ENCODE measurements at regions not wholly inside any gene's neighbourhood (a gene's known extent, or its start where the extent isn't known, plus 50 kb on each side); places are given as distances from the start of the nearest gene placed in this dataset.
"Not testable (repeated sequence)": the region's sequence is repeated elsewhere in the genome, so short reads cannot be mapped to it uniquely, and the experiment has no call there.

GRCh38 chr14:54266616-54267015 lies 130.2 kb upstream of the CDKN3 start:
- WGBS, 2 experiments (ENCODE audit: extremely low coverage in 1 of 2, insufficient coverage in 1 of 2, insufficient read length in 1 of 2, insufficient replicate concordance in 2 of 2, low coverage in 1 of 2, low lambda C conversion rate in 2 of 2, missing lambda C conversion rate in 1 of 2): 88% methylated on average over 3 of the region's 3 CpGs; no CpG with 5 or more reads in 1 of the 2 experiments
- H3K27me3 ChIP-seq (replicated peaks in 1 of 4; ENCODE audit: control insufficient read depth in 3 of 4, extremely low read depth in 1 of 4, insufficient read depth in 3 of 4, low read length in 3 of 4); H4K91ac ChIP-seq (replicated peaks; ENCODE audit: insufficient read length, low read length); H3K23ac ChIP-seq (ENCODE audit: insufficient read length); H3K4ac ChIP-seq (replicated peaks; ENCODE audit: insufficient read length, low read depth, low read length); POLR2A ChIA-PET (ENCODE audit: partially characterized antibody); H3K27ac ChIP-seq (ENCODE audit: low read depth, low read length); H3K9me3 ChIP-seq (ENCODE audit: insufficient read depth in 2 of 2, low read depth in 1 of 2, low read length in 1 of 2); H3K56ac ChIP-seq (replicated peaks; ENCODE audit: insufficient read length, low read depth, low read length); H3K79me2 ChIP-seq (ENCODE audit: control insufficient read depth in 1 of 2, insufficient read depth in 2 of 2, low read length in 2 of 2); H3K36me3 ChIP-seq (ENCODE audit: control insufficient read depth in 2 of 4, insufficient read depth in 4 of 4, low read length in 3 of 4); H2AK5ac ChIP-seq (ENCODE audit: low read depth, low read length); H2BK15ac ChIP-seq (ENCODE audit: low read length); H2BK5ac ChIP-seq (ENCODE audit: low read depth, low read length); H3K9ac ChIP-seq (replicated peaks in 1 of 4; ENCODE audit: extremely low read depth in 1 of 4, low read depth in 3 of 4, low read length in 3 of 4); H4K5ac ChIP-seq (ENCODE audit: insufficient read length, low read depth, low read length); H3K4me2 ChIP-seq (ENCODE audit: insufficient read depth in 1 of 2, low read depth in 2 of 2, low read length in 2 of 2); H2BK12ac ChIP-seq (ENCODE audit: low read depth, low read length); H2AFZ ChIP-seq (ENCODE audit: low read length); FAIRE-seq; H3K79me1 ChIP-seq (ENCODE audit: low read depth, low read length); H3K18ac ChIP-seq (ENCODE audit: extremely low read depth, low read length); H3K4me3 ChIP-seq (ENCODE audit: extremely low read depth in 1 of 4, insufficient read depth in 2 of 4, low read depth in 3 of 4, low read length in 4 of 4); H2BK20ac ChIP-seq (ENCODE audit: low read length); H4K8ac ChIP-seq (ENCODE audit: extremely low read depth, insufficient read depth, low read length); H2BK120ac ChIP-seq (replicated peaks; ENCODE audit: low read depth, low read length); DNase-seq (ENCODE audit: low read depth in 1 of 2, low spot score in 2 of 2); H3K4me1 ChIP-seq (replicated peaks in 1 of 4; ENCODE audit: control insufficient read depth in 3 of 4, insufficient read depth in 4 of 4, low read length in 3 of 4); H4K20me1 ChIP-seq (replicated peaks in 1 of 2; ENCODE audit: control insufficient read depth in 1 of 2, insufficient read depth in 2 of 2, low read length in 2 of 2); H3K14ac ChIP-seq (ENCODE audit: insufficient read length); H3K23me2 ChIP-seq (ENCODE audit: low read depth, low read length): not testable (repeated sequence)
- CTCF ChIA-PET (ENCODE audit: partially characterized antibody): interaction anchor here (0.6 to 2.3 kb wide), 2 partner anchors 63 to 715 kb away, joined by 3 to 6 read pairs; no protein-coding TSS in a partner anchor
